SIG-M5 treated with dmso at 0.1 percent for 504 hours (cell line): ENCODE measurements at regions not wholly inside any gene's neighbourhood (a gene's known extent, or its start where the extent isn't known, plus 50 kb on each side); places are given as distances from the start of the nearest gene placed in this dataset.
"Not testable (repeated sequence)": the region's sequence is repeated elsewhere in the genome, so short reads cannot be mapped to it uniquely, and the experiment has no call there.

Experiments used
- DNase-seq: peaks from one replicate; lab custom pipeline; 2025; ENCODE audit not compliant: unreplicated experiment; lab: John Stamatoyannopoulos, UW

DNA sequence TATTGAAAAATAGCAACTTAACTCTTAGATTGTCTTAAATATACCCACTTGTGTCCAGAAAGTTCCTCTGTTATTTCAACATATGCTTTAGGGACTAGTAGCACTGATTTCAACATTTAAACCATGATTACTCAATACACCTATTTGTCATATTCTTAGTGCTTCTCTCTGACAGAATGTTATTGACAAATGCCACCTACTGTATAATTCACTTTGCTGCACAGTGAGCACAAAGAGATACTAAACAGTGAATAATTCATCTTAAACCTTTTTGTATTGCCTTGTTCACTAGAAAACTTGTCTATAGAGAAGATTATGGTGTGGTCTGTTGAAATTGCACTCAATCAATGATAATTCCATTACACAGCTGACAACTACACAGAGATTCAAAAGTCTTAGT lies 692.6 kb downstream of the PCDH17 start:
- peak; percentile 77 for DNase-seq

DNA sequence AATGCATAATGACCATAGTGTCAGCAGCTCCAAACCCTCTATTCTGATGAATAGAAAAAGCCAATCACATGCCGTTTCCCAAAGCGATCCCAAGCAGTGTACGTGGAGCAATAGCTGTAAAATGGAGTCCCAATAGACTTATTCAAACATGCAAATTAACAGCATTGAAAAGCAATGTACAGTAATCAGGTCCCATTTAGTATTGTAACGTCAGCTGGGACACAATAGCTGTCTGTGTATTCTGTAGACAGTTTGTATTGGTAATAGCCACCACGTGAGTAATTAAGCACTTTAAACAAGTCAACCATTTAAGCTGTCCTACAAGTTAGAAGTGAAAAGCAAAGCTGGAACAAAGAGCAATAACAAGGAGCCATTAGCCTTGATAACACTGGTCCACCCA lies 698.2 kb downstream of the PCDH17 start:
- DNase-seq: no peak

DNA sequence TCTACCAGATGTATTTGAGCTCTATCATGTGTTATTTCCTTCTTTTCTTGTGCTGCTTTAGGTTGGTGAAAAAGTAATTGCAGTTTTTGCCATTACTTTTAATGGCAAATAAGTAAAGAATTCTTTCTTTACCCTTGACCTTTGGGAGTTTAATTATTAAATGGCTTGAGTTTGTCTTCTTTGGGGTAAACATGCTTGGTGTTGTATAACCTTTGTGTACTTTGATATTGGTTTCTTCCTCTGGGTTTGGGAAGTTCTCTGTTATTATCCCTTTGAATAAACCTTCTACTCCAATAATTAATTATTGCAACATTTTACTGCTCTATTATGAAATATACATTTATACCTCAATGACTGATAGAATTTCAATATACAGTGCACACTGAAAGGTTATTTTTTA lies 709.4 kb downstream of the PCDH17 start:
- DNase-seq: no peak

DNA sequence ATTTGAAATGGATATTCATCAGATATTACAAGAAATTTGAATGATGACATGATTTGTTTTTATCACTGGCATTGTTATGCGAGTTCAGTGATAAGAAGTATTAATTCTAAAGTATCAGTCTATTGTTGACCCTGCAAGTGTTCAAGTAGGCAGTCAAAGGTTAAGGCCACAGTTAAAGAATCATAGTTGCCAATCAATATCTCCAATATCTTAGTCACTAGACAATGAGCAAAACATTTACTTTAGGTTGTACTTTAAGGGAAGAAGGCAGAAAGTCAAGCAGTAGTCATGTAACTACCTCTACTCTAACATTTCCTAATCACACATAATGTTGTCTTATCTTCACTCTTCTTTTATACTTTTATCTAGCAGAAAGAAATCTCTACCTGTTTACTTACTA lies 709.8 kb downstream of the PCDH17 start:
- no peak for DNase-seq

DNA sequence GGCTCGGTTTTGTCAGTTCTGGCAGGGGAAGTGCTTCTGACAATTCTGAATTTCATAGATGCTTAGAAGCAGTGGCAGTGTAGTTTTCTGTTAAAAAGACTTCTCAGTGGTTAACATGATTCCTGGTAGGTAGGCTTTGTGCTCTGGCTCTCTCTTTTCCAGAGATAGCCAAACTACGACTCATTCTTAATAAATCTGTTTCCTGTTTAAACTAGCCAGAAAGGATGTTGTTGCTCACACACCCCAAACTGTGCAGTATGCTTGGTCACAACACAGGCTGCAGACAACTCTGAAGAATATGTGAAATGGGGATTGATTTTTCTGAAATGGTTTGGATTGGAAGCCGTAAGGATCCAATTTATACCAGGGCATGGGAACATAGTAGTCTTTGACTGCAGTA lies 711.5 kb downstream of the PCDH17 start:
- DNase-seq: no peak

DNA sequence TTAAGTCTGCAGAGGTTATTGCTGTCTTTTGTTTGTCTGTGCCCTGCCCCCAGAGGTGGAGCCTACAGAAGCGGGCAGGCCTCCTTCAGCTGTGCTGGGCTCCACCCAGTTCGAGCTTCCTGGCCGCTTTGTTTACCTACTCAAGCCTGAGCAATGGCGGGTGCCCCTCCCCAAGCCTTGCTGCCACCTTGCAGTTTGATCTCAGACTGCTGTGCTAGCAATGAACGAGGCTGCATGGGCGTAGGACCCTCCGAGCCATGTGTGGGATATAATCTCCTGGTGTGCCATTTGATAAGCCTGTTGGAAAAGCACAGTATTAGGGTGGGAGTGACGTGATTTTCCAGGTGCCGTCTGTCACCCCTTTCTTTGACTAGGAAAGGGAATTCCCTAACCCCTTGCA lies 720.6 kb downstream of the PCDH17 start:
- not testable (repeated sequence) for DNase-seq

DNA sequence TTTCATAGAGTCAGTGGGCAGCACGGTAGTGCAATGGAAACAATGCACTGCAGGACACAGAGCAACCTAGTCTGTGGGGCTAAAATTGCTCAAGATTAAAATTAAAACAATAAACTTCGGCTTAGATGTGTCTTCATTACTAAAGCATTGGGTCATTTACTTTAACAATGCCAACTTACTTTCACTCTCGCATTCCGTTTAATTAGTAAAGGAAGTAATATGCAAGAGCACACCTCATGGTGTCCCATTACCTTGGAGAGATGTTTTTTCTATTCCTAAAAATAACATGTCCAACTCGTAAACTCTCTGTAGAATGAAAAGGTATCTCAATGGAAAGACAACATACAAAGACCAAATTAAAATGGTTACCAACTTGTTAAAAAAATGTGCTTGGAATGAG lies 738.4 kb downstream of the PCDH17 start:
- DNase-seq: no peak

DNA sequence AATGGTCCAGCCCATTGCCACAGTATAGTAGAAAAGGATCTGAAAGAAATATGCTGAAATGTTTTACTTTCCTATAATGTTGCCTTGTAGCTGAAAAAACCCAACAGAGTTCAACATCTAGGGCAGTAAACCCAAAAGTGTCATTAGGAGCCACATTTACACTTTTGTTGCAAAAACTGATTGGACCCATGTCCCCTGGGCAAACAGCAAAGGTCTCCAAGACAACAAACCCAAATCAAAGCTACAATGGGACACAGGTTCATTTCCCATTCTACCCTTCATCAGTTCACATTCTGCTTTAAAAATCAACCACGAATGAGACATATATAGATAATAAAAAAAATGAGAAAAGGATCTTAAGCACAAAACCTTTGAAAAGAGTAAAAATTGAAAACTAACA lies 744.8 kb downstream of the PCDH17 start:
- no peak for DNase-seq

DNA sequence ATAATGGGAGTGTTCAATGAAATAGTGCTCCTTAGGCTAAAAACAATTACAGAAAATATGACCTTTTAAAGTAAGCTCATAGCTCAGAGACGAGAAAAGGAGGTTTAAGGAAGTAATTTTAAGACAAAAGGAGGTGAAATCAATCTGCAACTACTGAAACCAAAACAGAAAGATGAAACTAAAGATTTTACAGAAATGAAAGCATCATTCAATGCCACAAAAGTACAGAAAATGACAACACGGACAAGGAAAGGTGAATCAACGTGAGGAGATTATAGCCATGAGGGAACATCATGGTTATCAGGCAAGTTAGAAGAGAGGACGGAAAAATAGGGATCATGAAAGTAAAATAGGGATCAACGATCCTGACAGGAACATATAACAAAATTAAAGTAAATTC lies 745.2 kb downstream of the PCDH17 start:
- no peak for DNase-seq

DNA sequence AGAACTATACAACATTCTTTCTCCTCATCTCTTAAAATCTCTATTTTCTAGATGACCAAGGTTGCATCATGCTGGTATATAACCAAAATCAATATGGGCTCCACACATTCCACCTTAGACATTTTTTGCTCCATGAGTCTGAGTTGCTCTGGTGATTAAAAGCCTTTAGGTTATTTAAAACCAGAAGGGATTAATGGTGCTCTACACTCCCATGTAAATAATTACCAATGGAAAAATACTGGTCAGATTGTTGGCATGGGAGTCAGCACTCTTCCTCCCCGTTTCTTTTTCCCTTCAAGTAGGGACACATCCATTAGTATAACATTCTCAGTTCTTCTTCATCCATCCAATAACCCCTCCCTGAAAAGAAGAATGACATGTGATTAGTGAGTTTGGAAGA lies 747.7 kb downstream of the PCDH17 start:
- no peak for DNase-seq

DNA sequence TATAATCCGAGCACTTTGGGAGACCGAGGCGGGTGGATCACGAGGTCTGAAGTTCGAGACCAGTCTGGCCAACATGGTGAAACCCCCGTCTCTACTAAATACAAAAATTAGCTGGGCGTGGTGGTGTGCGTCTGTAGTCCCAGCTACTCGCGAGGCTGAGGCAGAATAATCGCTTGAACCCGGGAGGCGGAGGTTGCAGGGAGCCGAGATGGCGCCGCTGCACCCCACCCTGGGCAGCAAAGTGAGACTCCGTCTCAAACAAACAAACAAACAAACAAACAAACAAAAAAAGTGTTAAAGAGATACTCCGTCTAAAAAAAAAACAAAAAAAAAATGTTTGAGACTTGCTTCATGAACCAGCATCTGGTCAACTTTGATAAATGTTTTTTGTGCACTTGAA lies 753.8 kb downstream of the PCDH17 start:
- DNase-seq: not testable (repeated sequence)

DNA sequence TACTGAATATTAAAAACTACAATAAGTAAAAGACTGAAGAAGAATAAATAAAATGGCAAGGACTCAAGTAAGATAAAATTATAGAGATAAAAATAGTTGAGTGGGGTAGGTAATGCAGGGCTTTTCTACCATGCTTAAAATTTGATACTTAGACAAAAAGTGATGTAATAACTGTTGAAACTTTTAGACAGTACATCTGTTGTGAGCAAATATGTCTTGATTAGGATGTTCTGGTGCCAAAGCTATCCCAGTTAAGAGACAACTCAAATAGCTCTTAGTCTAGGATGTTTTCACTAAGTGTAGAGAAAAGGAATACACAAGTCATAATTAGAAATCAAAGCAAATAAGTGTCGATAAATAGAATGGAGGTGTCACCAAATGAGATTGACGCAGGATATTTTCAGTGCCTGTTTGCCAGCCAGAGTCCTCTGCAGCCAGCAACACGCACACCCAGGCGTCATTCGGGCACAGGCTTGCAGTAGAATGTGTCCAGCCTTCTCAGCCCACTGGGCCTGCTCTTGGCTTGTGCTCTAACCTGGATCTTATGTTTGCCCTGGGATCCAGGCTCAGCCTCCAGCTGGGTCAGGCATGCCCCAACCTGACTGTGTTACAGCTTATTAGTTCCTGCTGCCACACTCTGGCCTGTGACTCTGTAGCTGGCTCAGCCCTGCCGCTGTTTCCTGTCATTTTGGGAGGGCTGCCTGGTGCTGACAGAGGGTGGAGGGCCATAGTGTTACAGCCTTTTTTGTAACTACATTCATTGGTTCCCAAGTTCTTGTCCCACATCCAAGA lies 766.2 kb downstream of the PCDH17 start:
- no peak for DNase-seq

DNA sequence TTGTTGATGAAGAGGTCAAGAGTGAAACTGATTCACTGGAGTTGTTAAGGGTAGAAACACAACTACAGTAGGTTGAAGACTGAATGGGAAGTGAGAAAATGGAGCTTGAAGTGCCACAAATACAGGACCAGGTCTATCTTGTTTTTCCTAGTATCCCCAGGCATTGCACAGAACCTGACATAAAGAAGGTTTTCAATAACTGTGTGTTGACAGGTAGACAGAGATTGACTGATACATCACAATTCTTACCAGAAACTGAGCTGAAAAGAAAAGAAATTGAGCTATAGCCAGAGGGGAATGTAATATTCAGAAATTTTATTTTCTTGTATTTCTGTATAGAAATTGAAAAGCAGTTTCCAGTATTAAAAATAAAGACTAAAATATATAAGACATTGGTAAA lies 767.7 kb downstream of the PCDH17 start:
- DNase-seq: no peak

DNA sequence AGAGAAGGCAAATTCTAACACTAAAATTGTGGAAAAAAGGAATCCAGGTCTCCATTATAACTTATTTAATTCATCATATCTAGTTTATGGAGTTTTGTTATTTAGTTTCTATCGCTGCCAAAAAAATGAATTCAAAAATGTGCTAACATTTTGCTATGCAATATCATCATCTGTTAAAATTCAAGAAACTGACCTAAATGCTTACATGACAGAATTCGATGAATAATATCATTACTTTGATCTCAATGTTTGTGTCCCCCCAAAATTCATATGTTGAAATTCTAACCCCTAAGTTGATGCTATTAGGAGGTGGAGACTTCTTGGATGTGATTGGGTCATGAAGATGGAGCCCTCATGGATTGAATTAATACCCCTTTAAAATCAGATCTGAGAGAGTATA lies 775.0 kb downstream of the PCDH17 start:
- DNase-seq: no peak

DNA sequence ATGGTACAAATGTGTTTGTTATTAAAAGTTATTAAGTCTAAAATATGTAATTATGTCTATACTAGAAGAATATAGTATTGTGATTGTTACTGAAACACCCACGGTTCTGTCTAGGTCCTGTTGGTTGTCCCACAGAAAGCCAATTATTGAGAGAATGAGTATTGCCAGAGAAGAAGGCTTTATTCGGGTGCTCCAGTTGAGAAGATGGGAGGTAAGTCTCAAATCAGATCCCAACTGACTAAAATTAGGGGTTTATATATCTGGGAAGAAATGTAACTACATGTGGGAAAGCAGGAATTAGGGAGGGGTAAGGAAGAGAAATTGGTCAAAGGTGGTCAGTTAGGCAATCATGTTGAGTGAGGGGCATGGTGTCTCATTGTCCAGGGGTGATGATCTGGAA lies 798.4 kb downstream of the PCDH17 start:
- no peak for DNase-seq

DNA sequence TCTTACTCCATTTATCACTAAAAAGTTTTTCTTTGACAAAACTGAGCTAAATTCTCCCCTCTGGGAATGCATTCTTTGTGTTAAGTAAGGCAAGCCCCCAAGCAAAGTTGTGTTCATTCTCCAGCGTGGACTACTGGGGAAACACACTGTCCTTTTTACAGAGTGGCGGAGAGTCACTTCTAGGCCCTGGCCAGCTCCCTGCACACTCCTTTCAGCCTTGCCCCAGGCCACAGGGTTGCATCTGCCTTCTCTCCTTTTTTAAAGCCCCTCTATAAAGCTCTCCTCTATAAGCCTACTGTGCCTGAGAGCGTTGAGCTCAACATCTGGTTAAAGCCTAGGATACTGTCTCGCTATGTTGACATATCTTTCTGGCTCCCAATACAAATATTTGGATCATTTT lies 803.4 kb downstream of the PCDH17 start:
- DNase-seq: no peak

DNA sequence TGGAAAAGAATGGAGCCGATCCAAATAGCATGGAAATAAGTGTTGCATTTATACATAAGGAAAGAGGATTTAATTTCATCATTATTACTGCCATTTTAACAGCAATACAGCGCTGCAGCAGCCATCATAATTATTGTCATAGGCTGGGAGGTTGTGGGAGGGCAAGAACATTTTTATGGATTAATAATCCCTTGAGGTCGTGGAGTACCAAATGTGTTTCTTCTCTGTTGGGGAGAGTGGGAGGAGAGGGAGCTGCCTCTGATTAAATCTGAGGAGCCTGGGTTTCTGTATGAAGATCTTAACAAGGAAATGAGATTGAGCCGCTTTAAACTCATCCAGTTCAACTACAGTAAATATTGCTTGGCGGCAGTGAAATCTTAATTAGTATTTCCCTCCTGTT lies 805.9 kb downstream of the PCDH17 start:
- no peak for DNase-seq

DNA sequence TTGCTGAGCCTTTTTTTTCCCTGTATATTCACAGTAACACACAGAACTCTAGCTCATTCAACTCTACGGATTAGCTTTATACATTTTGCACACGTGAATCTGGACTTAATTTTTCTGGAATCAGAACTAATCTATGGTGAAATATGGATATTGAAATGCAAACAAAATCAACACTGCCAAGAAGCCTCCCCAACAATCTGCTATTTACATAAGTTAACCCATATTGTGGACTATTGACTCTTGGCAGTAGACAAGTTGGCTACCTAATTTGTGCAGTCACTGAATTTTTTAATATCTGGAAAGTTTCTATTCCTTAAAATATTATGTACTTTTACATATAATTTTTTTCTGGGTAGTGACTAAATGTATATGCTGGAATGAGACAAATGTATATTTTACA lies 815.4 kb downstream of the PCDH17 start:
- DNase-seq: no peak

DNA sequence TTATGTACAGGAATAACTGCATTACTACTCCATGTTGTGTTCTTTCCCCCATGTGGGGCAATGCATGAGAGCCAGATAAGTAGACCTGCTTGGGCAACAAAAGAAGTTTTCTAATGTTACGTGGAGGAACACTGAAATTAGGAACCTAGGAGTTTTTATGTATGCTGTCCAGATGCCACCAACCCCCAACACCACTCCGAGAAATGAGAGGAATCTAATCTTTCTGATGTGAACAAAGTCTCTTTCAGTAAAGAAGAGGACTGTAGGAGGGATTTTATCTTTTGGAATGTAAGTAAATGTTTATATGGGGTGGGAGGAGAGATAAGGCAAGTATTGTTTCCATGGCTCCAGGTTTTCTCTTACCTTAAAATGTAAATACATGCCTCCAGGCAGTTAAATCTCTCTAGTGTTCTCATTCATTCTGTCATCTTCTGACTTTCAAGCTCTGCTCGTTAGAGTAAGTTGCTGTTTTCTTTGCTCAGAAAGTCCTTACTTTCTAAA lies 820.6 kb downstream of the PCDH17 start:
- DNase-seq: no peak

DNA sequence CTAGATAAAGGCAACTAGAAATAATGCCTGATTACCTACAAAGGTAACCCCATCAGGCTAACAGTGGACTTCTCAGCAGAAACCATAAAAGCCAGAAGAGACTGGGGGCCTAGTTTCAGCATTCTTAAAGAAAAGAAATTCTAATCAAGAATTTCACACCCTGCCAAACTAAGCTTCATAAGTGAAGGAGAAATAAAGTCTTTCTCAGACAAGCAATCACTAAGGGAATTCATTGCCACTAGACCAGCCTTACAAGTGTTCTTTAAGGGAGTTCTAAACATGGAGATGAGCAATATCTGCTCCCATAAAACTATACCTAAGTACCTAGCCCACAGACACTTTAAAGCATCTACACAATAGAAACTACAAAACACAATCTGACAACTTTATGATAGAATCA lies 823.5 kb downstream of the PCDH17 start:
- no peak for DNase-seq

DNA sequence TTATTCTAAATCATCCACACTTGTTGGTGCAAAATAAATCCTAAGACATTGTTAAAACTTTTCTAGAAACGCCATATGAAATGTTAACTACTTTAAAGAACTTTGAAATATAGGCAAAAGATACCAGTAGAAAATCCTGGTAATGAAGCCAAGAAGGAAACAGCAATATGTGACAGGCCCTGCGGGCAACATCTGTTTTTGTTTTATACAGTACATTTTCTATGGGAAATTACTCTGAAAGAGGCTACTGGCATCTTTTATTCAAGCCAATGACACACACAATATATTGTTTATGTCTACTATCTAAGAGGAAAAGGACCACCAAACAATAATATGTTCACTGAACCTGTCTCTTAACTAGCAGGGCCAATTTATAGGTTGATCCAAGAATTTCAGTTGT lies 829.7 kb downstream of the PCDH17 start:
- no peak for DNase-seq

DNA sequence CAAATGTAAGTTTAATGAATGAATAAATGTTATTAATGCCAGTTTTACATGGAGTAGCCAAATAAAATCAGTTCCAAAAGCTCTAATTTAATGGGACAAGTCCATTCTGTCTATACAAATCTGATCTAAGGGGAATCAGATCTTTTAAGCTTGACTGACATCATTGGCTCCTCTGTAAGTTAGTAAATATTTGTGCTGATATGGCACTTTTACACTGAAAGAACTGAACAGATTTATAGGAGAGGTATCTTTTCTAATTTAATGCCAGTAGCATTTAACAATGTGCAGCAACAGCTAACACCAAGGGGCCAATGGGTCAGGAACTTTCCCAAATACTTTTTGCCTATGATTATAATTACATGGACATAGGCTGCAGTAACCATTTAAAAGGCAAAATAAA lies 832.3 kb downstream of the PCDH17 start:
- no peak for DNase-seq

DNA sequence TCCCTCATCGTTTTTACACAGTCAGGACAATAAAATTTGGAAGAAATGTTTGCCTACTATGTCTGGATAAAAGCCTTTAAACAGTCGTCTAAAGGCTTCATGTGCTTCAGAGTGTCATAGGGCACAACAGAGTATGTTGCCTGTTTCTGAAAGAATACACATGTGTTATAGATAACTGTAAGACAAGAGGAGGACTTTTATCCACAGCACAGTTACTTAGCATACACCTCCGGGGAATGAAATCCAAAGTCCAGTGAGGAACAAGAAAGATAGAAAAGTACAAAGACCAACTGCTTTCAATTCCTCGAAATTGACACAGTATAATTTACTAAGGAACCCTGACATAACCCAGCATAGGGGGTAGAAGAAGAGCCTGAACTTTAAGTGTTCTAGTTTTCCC lies 835.6 kb downstream of the PCDH17 start:
- no peak for DNase-seq
